ENCODE measurements at regions not wholly inside any gene's neighbourhood (a gene's known extent, or its start where the extent isn't known, plus 50 kb on each side); places are given as distances from the start of the nearest gene placed in this dataset.
"Not testable (repeated sequence)": the region's sequence is repeated elsewhere in the genome, so short reads cannot be mapped to it uniquely, and the experiment has no call there.

DNA sequence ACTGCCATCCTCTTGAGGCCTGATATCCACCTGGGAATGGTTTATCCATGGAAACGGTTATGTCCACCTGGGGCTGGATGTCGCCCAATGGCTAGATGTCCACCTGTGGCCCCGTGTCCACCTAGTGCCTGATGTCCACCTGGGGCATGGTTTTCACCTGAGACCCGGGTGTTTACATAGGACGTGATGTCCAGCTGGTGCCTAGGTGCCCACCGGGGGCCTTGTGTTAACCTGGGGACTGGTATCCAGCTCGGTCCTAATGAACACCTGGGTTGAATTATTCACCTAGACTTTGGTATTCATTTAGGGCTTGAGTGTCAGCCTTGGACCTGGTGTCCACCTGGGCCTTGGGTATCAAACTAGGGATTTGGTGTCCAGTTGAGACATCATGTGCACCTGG lies 202.7 kb downstream of the POTEG start:
- H3K27me3 Mint-ChIP-seq; H3K9me3 Mint-ChIP-seq; H3K27ac Mint-ChIP-seq; H3K4me1 Mint-ChIP-seq; H3K4me3 Mint-ChIP-seq; H3K36me3 Mint-ChIP-seq (ENCODE audit: low read depth); DNase-seq; intact Hi-C loops (cut with micrococcal nuclease): not testable (repeated sequence)

DNA sequence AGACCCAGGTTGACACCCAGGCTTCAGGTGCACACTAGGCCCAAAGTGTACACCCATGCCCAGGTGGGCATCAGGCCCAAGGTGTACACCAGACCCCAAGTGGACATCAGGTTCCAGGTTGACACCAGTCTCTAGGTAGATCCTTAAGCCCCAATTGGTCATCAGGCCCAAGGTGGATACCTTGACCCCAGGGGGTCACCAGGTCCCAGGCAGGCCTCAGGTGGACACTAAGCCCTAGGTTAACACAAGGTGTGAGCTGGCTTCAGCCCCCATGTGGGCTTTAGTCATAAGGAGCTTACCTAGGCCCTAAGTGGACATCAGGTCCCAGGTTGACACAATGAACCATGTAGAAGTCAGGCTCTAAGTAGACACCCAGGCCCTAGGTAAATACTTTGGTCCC lies 200.1 kb downstream of the POTEG start:
- H3K27ac Mint-ChIP-seq; intact Hi-C loops (cut with micrococcal nuclease); H3K4me1 Mint-ChIP-seq: not testable (repeated sequence)

DNA sequence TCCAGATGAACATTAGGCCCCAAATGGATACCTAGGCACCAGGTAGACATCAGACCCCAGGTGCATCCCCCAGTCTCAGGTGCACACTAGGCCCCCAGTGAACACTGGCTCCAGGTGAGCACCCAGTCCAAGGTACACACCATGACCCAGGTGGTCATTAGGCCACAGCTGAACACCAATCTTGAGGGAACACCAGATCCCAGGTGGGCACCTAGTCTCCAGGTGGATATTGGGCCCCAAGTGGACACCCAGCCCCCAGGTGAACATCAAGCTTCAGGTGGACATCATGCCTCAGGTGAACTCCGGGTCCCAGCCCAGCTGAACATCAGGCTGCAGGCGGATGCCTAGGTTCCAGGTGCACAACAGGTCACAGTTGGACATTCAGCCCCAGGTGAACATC lies 196.5 kb downstream of the POTEG start:
- H3K27me3 Mint-ChIP-seq; H3K4me3 Mint-ChIP-seq; H3K4me1 Mint-ChIP-seq; H3K9me3 Mint-ChIP-seq; H3K27ac Mint-ChIP-seq; intact Hi-C loops (cut with micrococcal nuclease); H3K36me3 Mint-ChIP-seq (ENCODE audit: low read depth); DNase-seq: not testable (repeated sequence)

More for the DNA sequence above, 200.1 kb downstream of the POTEG start:
- not testable (repeated sequence) for DNase-seq; H3K27me3 Mint-ChIP-seq; H3K36me3 Mint-ChIP-seq (ENCODE audit: low read depth); H3K9me3 Mint-ChIP-seq; H3K4me3 Mint-ChIP-seq

DNA sequence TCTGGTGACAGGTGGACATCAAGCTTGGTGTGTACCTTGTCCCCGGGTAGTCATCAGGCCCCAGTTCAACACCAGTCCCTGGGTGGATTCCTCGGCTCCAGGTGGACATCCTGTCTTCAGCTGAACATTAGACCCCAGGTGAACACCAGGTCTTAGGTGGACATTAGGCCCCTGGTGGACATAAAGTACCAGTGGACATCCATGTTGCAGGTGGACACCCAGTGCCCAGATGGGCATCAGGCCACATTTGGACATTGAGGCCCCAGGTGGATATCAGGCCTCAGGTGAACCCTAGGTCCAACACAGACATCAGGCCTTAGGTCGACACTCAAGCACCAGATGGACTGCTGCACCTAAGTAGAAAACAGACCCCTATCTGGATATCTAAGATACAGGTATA lies 195.6 kb downstream of the POTEG start:
- DNase-seq; H3K36me3 Mint-ChIP-seq (ENCODE audit: low read depth); H3K27ac Mint-ChIP-seq; H3K9me3 Mint-ChIP-seq; H3K4me3 Mint-ChIP-seq; H3K27me3 Mint-ChIP-seq; intact Hi-C loops (cut with micrococcal nuclease); H3K4me1 Mint-ChIP-seq: not testable (repeated sequence)

DNA sequence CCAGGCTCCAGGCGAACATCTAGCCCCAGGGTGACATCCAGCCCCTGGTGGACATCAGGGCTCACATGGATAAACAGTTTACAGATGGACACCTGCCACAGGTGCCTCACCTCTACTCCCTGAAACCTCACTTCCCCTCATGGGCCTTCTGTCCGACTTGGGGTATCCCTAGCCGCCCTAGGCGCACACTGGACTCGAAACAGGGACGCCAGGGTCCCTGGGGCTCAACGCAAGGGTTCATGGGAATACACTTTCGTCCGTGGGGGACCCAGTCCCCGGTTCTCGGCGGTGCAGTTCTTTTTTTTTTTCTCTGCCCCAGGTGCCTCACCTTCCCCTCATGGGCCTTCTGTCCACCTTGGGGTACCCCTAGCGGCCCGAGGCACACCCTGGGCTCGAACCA lies 194.2 kb downstream of the POTEG start:
- H3K27ac Mint-ChIP-seq; H3K9me3 Mint-ChIP-seq; H3K4me3 Mint-ChIP-seq; intact Hi-C loops (cut with micrococcal nuclease); H3K27me3 Mint-ChIP-seq; H3K4me1 Mint-ChIP-seq; H3K36me3 Mint-ChIP-seq (ENCODE audit: low read depth); DNase-seq: not testable (repeated sequence)

DNA sequence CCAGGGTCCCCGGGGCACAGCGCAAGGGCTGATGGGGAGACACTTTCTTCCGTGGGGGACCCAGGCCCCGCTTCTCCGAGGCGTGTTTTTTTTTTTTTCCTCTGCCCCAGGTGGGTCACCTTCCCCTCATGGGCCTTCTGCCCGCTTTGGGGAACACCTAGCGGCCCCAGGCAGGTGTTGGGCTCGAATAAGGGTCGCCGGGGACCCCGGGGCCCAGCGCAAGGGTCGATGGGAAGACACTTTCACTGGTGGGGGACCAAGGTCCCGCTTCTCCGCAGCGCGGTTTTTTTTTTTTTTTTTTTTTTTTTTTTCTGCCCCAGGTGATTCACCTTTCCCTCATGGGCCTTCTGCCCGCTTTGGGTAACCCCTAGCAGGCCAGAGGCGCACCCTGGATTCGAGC lies 193.8 kb downstream of the POTEG start:
- not testable (repeated sequence) for H3K4me3 Mint-ChIP-seq, H3K27ac Mint-ChIP-seq

DNA sequence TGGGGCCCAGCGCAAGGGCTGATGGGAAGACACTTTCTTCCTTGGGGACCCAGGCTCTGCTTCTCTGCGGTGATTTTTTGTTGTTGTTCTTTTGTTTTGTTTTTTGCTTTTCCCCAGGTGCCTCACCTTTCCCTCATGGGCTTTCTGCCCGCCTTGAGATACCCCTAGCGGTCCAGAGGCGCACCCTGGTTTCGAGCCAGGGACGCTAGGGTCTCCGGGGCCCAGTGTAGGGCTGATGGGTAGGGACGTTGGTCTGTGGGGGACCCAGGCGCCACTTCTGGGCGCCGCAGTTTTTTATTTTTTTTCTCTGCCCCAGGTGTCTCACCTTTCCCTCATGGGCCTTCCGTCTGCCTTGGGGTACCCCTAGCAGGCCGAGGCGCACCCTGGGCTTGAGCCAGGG lies 192.7 kb downstream of the POTEG start:
- H3K27me3 Mint-ChIP-seq; intact Hi-C loops (cut with micrococcal nuclease); H3K9me3 Mint-ChIP-seq; DNase-seq; H3K4me3 Mint-ChIP-seq; H3K4me1 Mint-ChIP-seq; H3K36me3 Mint-ChIP-seq (ENCODE audit: low read depth); H3K27ac Mint-ChIP-seq: not testable (repeated sequence)

More for the DNA sequence above, 193.8 kb downstream of the POTEG start:
- H3K9me3 Mint-ChIP-seq; H3K36me3 Mint-ChIP-seq (ENCODE audit: low read depth); H3K27me3 Mint-ChIP-seq; DNase-seq; H3K4me1 Mint-ChIP-seq; intact Hi-C loops (cut with micrococcal nuclease): not testable (repeated sequence)

DNA sequence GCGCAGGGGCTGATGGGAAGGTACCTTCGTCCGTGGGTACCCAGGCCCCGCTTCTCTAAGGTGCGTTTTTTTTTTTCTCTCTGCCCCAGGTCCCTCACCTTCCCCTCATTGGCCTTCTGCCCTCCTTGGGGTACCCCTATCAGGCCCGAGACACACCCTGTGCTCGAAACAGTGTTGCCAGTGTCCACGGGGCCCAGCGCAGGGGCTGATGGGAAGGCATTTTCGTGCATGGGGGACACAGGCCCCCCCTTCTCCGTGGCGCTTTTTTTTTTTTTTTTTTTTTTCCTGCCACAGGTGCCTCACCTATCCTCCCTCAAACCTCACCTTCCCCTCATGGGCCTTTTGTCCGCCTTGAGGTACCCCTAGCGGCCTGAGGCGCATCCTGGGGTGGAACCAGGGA lies 191.6 kb downstream of the POTEG start:
- H3K9me3 Mint-ChIP-seq; H3K27ac Mint-ChIP-seq; H3K4me3 Mint-ChIP-seq; H3K36me3 Mint-ChIP-seq (ENCODE audit: low read depth); H3K4me1 Mint-ChIP-seq; intact Hi-C loops (cut with micrococcal nuclease); H3K27me3 Mint-ChIP-seq; DNase-seq: not testable (repeated sequence)

DNA sequence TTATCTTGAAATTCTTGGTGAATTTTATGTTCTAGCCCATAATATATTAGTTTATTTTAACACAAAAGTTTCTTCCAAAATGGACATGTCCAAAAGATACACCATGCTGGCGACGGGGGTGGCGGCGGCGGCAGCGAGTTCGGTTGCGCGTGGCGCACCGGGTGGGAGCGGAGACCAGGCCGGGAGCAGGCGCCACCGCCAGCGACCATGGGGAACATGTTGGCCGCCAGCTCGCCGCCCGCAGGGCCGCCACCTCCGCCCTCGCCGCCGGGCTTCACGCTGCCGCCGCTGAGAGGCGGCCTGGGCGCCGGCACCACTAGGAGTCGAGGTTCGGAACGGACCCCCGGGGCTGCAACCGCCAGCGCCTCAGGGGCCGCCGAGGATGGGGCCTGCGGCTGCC lies 167.2 kb downstream of the POTEG start:
- H3K4me1 Mint-ChIP-seq; H3K27ac Mint-ChIP-seq; H3K27me3 Mint-ChIP-seq; H3K4me3 Mint-ChIP-seq; DNase-seq; intact Hi-C loops (cut with micrococcal nuclease); H3K36me3 Mint-ChIP-seq (ENCODE audit: low read depth); H3K9me3 Mint-ChIP-seq: not testable (repeated sequence)

DNA sequence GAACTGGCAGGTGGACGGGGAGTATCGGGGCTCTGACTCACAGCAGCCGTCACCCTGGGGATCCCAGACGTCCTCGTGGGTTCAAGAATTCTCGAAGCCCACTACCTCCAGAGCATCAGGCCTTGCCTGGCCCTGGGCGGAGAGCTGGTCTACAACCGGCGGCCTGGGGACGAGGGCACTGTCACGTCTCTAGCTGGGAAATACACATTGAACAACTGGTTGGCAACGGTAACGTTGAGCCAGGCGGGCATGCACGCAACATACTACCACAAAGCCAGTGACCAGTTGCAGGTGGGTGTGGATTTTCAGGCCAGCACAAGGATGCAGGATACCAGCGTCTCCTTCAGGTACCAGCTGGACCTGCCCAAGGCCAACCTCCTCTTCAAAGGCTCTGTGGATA lies 166.5 kb downstream of the POTEG start:
- H3K27me3 Mint-ChIP-seq; H3K36me3 Mint-ChIP-seq (ENCODE audit: low read depth); H3K4me1 Mint-ChIP-seq; H3K9me3 Mint-ChIP-seq; H3K4me3 Mint-ChIP-seq; H3K27ac Mint-ChIP-seq; DNase-seq; intact Hi-C loops (cut with micrococcal nuclease): not testable (repeated sequence)

DNA sequence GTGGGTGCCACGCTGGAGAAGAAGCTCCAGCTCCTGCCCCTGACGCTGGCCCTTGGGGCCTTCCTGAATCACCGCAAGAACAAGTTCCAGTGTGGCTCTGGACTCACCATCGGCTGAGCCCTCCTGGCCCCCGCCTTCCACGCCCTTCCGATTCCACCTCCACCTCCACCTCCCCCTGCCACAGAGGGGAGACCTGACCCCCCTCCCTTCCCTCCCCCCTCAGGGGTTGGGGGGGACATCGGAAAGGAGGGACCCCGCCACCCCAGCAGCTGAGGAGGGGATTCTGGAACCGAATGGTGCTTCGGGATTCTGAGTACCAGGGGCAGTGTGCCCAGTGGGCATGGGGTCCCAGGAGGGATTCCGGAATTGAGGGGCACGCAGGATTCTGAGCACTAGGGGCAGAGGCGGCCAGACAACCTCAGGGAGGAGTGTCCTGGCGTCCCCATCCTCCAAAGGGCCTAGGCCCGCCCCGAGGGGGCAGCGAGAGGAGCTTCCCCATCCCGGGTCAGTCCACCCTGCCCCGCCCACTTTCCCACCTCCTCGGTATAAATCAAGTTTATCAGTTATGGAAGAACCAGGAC lies 166.0 kb downstream of the POTEG start:
- not testable (repeated sequence) for H3K9me3 Mint-ChIP-seq

DNA sequence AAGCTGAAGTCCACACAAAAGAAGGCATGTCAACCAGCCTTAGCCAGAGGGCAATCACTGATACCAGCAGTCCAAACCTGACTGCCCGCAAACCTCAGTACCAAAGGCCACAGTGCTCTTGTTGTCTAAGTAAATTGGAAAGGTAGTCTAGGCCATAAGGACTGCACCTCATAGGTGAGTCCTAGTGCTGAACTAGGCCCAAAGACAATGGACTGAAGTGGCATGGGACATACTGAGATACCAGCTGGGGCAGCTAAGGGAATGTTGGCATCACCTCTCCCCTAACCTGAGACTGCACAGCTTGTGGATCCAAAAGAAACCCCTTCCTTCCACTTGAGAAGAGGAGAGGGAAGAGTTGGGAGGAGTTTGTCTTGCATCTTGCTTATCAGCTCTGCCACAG lies 161.9 kb downstream of the POTEG start:
- H3K4me3 Mint-ChIP-seq; H3K9me3 Mint-ChIP-seq; DNase-seq; H3K27me3 Mint-ChIP-seq; intact Hi-C loops (cut with micrococcal nuclease); H3K4me1 Mint-ChIP-seq; H3K27ac Mint-ChIP-seq; H3K36me3 Mint-ChIP-seq (ENCODE audit: low read depth): not testable (repeated sequence)

More for the DNA sequence above, 166.0 kb downstream of the POTEG start:
- H3K4me1 Mint-ChIP-seq; H3K4me3 Mint-ChIP-seq; H3K27me3 Mint-ChIP-seq; intact Hi-C loops (cut with micrococcal nuclease); DNase-seq; H3K36me3 Mint-ChIP-seq (ENCODE audit: low read depth); H3K27ac Mint-ChIP-seq: not testable (repeated sequence)

DNA sequence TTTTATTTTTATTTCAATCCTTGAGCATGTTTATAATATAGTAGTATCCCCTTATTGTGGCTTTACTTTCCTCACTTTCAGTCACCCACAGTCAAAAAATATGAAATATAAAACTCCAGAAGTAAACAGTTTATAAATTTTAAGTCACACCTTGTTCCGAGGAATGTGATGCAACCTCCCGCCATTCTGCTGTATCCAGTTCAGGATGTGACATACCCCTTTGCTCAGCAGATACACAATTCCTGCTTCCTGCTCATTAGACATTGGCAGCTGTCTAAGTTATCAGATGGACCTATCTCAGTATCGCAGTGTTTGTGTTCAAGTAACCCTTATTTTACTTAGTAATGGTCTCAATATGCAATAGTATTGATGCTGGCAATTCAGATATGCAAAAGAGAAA lies 144.5 kb downstream of the POTEG start:
- H3K36me3 Mint-ChIP-seq (ENCODE audit: low read depth); H3K9me3 Mint-ChIP-seq; H3K27ac Mint-ChIP-seq; intact Hi-C loops (cut with micrococcal nuclease); H3K4me3 Mint-ChIP-seq; H3K27me3 Mint-ChIP-seq; H3K4me1 Mint-ChIP-seq: not testable (repeated sequence)
- peak; percentile 51 for DNase-seq

DNA sequence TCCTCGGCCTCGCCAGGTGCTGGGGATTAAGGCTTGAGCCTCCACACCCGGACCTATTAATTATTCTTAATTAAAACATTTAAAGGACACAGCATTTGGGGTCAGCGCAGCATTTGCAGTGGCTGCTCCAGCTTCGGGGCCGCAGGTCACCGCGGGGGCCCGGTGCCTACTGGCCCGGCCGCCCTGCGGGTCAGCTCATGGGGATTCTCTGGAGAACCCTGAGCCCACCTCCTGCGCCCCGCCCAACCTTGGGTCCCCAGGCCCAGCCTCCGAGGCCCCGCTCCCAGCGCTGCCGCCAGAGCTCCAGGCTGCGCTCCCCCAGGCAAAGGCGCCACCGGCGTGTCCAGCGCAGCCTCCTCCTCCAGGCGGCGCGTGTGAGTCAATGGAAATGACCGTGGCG lies 133.9 kb downstream of the POTEG start:
- H3K4me3 Mint-ChIP-seq; H3K9me3 Mint-ChIP-seq; H3K36me3 Mint-ChIP-seq (ENCODE audit: low read depth); H3K27ac Mint-ChIP-seq; intact Hi-C loops (cut with micrococcal nuclease); H3K27me3 Mint-ChIP-seq; H3K4me1 Mint-ChIP-seq; DNase-seq: not testable (repeated sequence)

DNA sequence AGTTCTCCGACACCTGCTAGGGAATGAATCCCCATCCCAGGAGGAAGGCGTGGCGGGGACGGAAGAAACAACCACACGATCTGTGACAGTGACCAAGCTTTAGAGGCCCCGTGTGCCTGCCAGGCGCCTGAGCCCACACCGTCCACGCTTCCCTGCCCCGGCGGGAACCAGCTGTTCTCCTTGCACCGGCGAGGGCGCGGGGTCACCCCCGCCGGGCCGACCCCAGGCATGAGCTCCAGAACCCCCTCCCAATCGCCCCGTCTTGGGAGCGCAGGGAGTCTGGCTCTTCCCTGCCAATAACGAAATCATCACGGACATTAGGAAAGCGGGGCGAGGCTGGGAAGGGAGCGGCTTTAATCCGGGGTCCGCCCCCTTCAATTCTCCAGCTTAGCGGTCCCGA lies 133.3 kb downstream of the POTEG start:
- H3K9me3 Mint-ChIP-seq; intact Hi-C loops (cut with micrococcal nuclease); H3K27me3 Mint-ChIP-seq; DNase-seq; H3K27ac Mint-ChIP-seq; H3K36me3 Mint-ChIP-seq (ENCODE audit: low read depth); H3K4me3 Mint-ChIP-seq; H3K4me1 Mint-ChIP-seq: not testable (repeated sequence)
